ENCODE measurements at regions not wholly inside any gene's neighbourhood (a gene's known extent, or its start where the extent isn't known, plus 50 kb on each side); places are given as distances from the start of the nearest gene placed in this dataset.

- no peak overlapping the region for H2AK5ac ChIP-seq (ENCODE audit: low read depth, low read length)
- H2BK120ac ChIP-seq (ENCODE audit: low read depth, low read length), result no peak overlapping the region
- H3K4me3 ChIP-seq (ENCODE audit: insufficient read depth, low read depth, low read length), result no peak overlapping the region
- DNase-seq, result no peak
- dilution Hi-C loops (cut with HindIII; ENCODE audit: low sequenced_read_pairs, unreplicated experiment) (no loop called here), in situ Hi-C loops (cut with MboI; ENCODE audit: low sequenced_read_pairs) (no loop called here), intact Hi-C loops (cut with micrococcal nuclease) (no loop called here)
- no peak for ATAC-seq (ENCODE audit: low read depth)
- peaks cover 5% of the 10 kb centered on the region for H3K9me1 ChIP-seq (ENCODE audit: insufficient read depth, low read length)
- H3K4me2 ChIP-seq (ENCODE audit: low read depth, low read length), result no peak overlapping the region
- H4K5ac ChIP-seq (ENCODE audit: low read depth, low read length), result no peak overlapping the region
- H3K18ac ChIP-seq (ENCODE audit: low read depth, low read length), result no peak overlapping the region
- H4K91ac ChIP-seq (ENCODE audit: insufficient read depth, low read depth, low read length), result no peak overlapping the region
- no peak overlapping the region for H3K4ac ChIP-seq (ENCODE audit: low read depth, low read length)
- H3K9me3 ChIP-seq (ENCODE audit: control insufficient read depth, insufficient read depth, low read length), result peaks cover 3% of the 10 kb centered on the region; the same call in 1 of the 2 replicates
- no peak overlapping the region for H3K23ac ChIP-seq (ENCODE audit: low read depth, low read length)
- no peak overlapping the region for H2BK20ac ChIP-seq (ENCODE audit: low read depth, low read length)
- ChIA-PET POLR2A (ENCODE audit: unreplicated experiment) (no interaction called here), CTCF (no interaction called here)
- no TSS peak for BruUV-seq (replicated peaks)
- no peaks in the 10 kb centered on the region for H3K79me1 ChIP-seq (ENCODE audit: low read depth in 1 of 2, low read length in 2 of 2)
- H4K20me1 ChIP-seq (ENCODE audit: insufficient read depth, low read length), result no peaks in the 10 kb centered on the region
- no peaks in the 10 kb centered on the region for H3K36me3 ChIP-seq (ENCODE audit: control insufficient read depth, insufficient read depth, low read length)
- H2BK15ac ChIP-seq (ENCODE audit: low read depth, low read length), result no peak overlapping the region
- WGBS, 2 experiments (ENCODE audit: extremely low coverage in 2 of 2, insufficient read length in 1 of 2), result no CpG with 5 or more reads among the region's 3 CpGs
- no peak overlapping the region for H3K14ac ChIP-seq (replicated peaks; ENCODE audit: low read depth, low read length)
- no peak overlapping the region for H3K27ac ChIP-seq (ENCODE audit: insufficient read depth, low read length)
- no peak overlapping the region for H3K56ac ChIP-seq (ENCODE audit: extremely low read depth, insufficient read depth, low read length)
- H4K8ac ChIP-seq (ENCODE audit: low read depth in 2 of 2, low read length in 2 of 2), result no peak overlapping the region
- no peak overlapping the region for H2AFZ ChIP-seq (replicated peaks; ENCODE audit: low read length, poor library complexity)
- H3K4me1 ChIP-seq (ENCODE audit: control insufficient read depth, insufficient read depth, low read length), result peaks cover 8% of the 10 kb centered on the region
- H2AK9ac ChIP-seq (replicated peaks; ENCODE audit: low read depth, low read length, poor library complexity), result no peak overlapping the region
- H3K27me3 ChIP-seq (ENCODE audit: control insufficient read depth, insufficient read depth, low read length), result no peaks in the 10 kb centered on the region
- no peak overlapping the region for H3K9ac ChIP-seq (ENCODE audit: low read depth, low read length)
- H2BK5ac ChIP-seq (ENCODE audit: low read depth, low read length, poor library complexity, severe bottlenecking), result no peak overlapping the region
- TF ChIP-seq MAFK (IDR thresholded peaks at IDR 0.05; ENCODE audit: low read depth, low read length), result no peak
- no peak for TF ChIP-seq RAD21 (IDR thresholded peaks at IDR 0.05; ENCODE audit: low read length)
- no peak for TF ChIP-seq POLR2A (IDR thresholded peaks at IDR 0.05; ENCODE audit: low read depth, low read length)
- TF ChIP-seq BHLHE40 (IDR thresholded peaks at IDR 0.05; ENCODE audit: low read depth, low read length), result no peak
- TF ChIP-seq USF2 (IDR thresholded peaks at IDR 0.05; ENCODE audit: low read depth, low read length), result no peak
- TF ChIP-seq SMC3 (IDR thresholded peaks at IDR 0.05; ENCODE audit: low read depth, low read length), result no peak
- TF ChIP-seq MXI1 (IDR thresholded peaks at IDR 0.05; ENCODE audit: borderline replicate concordance, low read depth, low read length), result no peak
- TF ChIP-seq RFX5 (IDR thresholded peaks at IDR 0.05; ENCODE audit: low read depth, low read length), result no peak
- no peak for TF ChIP-seq CEBPB (IDR thresholded peaks at IDR 0.05; ENCODE audit: low read depth, low read length)
- TF ChIP-seq ELK1 (IDR thresholded peaks at IDR 0.05; ENCODE audit: borderline replicate concordance, low read depth, low read length), result no peak
- no peak for TF ChIP-seq RCOR1 (IDR thresholded peaks at IDR 0.05; ENCODE audit: insufficient replicate concordance, low read length)
- TF ChIP-seq CTCF (conservative IDR thresholded peaks at IDR 0.05; ENCODE audit: low read depth, low read length), result no peak
- TF ChIP-seq MAZ (IDR thresholded peaks at IDR 0.05; ENCODE audit: borderline replicate concordance, low read depth, low read length), result no peak
- TF ChIP-seq FOS (IDR thresholded peaks at IDR 0.05; ENCODE audit: low read depth, low read length), result no peak
- TF ChIP-seq CHD1 (IDR thresholded peaks at IDR 0.05; ENCODE audit: low read depth, low read length), result no peak
- no peak for TF ChIP-seq NFE2L2 (IDR thresholded peaks at IDR 0.05; ENCODE audit: low read depth, low read length)
These were observed 850.1 kb downstream of the TRIML1 start for GRCh38 chr4:188989371-188989770.

Data from IMR-90 (cell line).